Stimulated activated CD4-positive, alpha-beta T cell treated with anti-CD3 and anti-CD28 coated beads, TNF-alpha, amount 100 ng/mL, for 4 hours (primary cell): ENCODE measurements at regions not wholly inside any gene's neighbourhood (a gene's known extent, or its start where the extent isn't known, plus 50 kb on each side); places are given as distances from the start of the nearest gene placed in this dataset.

Experiments
- DNase-seq, 3 experiments: peaks; one replicate each; pipeline ENCODE4 v3.0.0-alpha.2; 2020; ENCODE audit warnings: low read depth in 3 of 3

- no peak for DNase-seq
These were observed 119.1 kb downstream of the IRF8 start for GRCh38 chr16:86018071-86018470.

GRCh38 chr16:86018487-86018886 is 119.5 kb downstream of the IRF8 start:
- no peak for DNase-seq

DNA sequence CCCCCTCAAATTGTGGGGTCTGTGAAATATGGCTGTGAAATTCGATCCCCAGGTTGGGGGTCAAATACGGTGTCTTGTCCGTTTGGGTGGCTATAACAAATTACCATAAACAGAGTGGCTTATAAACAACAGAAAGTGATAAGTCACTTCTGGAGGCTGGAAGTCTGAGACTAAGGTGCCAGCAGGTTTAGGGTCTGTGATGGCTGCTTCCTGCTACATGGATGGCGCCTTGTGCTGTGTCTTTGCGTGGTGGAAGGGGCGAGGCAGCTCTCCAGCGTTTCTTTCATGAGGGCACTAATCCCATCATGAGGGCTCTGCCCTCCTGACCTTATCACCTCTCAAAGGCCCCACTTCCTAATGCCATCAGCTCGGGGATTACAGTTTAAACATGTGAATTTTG is 120.0 kb downstream of the IRF8 start:
- no peak for DNase-seq

DNA sequence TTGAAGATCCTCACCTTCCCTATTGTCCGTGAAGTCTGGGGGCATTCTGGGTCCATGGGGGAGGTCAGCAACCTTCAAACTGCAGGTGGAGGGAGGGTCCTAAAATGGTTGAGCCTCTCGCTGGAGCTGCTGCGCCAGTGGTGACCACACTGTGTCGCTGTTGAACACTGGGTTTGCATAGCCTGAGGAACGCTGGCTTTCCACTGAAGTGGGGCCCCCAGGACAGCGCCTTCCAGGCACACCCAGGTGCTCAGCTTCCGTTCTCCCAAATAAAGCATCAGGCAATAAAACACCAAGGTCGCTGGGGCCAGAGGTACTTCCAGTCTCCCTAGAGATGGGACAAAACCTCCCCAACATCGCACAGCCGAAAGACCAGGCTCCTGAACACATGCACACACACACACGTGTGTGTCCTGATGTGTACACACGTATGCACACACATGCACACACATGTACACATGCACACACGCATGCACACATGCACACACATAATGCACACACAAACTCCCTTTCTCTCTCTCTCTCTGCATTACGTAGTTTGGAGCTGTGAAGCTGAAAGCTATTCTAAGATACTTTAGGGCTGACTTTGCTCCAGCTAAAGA is 120.6 kb downstream of the IRF8 start:
- DNase-seq, result no peak

DNA sequence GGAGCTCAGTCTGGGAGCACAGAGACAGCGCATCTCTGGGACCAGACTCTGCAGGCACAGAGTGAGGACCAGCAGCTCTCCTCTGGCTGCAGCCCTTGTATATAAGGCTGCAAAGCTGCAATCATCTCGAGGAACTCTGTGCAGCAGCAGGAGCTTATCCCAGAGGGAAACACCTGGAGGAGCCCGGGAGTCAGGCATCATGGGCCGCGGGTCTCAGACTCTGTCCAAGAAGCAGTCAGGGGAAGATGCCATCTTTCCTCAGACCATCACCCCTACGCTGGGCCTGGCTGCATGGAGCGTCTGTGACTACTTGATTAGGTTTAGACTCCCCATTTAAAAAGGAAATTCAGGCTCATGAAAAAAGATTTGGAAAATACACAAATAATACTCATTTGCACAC is 122.0 kb downstream of the IRF8 start:
- no peak for DNase-seq

DNA sequence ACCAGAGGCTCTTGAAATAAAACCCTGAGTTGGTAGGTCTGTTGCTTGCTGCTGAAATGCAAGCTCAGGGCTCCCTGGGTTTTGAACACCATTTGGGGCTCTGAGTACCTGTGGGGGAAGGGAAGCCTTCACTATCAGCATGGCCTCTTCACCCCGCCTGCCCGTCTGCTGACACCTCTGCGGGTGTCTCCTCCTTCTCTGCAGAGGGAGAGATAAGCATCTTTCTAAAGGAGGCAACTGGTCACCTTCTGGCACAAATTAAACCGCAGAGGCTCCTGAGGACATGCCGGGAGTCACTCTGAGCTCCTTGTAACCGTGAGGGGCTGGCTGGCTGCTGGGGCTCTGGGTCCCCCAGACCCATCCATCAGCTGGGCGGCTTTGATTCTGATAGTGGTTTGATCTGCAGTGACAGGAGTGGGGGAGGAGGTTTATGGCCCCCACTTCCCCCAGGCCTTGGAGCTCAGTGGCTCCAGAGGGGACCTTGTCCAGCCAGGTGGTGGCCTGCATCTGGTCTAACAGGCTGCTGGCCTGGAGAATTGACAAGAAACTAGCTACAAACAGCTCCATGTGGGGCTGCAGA is 123.5 kb downstream of the IRF8 start:
- DNase-seq, result no peak

DNA sequence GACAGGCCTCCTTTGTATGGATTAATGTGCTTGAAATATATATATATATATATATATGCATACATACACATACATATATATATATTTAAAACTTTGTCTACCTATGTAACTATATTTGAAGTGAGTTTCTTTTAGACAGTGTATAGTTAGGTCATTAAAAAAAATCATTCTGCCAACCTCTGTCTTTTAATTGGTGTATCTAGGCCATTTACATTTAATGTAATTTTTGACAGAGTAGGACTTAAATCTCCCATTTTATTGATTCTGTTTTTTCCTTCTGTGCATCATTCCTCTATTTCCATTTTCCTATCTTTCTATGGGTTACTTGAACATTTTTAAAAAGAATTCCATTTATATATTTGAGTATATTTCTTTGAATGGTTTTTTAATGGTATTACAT is 125.2 kb downstream of the IRF8 start:
- DNase-seq, result no peak

DNA sequence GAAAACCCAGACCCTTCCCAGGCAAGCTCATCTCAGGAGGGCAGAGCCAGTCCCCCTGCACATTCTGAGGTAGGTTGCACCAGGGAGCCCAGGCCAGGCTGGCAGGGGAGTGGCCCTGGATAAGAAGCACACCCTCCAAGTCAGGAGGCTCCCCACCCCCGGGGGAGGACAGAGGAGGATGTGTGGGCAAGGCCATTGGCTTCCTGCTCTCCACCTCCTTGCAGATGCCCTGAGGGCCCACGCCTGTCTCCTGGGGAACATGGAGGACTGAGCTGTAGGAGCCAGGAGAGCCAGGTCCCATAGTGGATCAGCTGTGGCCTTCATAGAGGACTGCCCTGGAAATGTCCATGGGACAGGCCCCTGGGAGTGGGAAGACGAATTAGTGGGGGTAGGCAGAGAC is 126.7 kb downstream of the IRF8 start:
- DNase-seq, result no peak

GRCh38 chr16:86026171-86026910 is 127.4 kb downstream of the IRF8 start:
- no peak for DNase-seq

- DNase-seq, result no peak
These were observed 128.0 kb downstream of the IRF8 start for GRCh38 chr16:86026916-86027315.

GRCh38 chr16:86027373-86028126 is 128.6 kb downstream of the IRF8 start:
- DNase-seq, result no peak

- no peak for DNase-seq
These were observed 130.3 kb downstream of the IRF8 start for GRCh38 chr16:86029131-86029741.

- DNase-seq, result no peak
These were observed 131.2 kb downstream of the IRF8 start for GRCh38 chr16:86030116-86030515.

- DNase-seq, result no peak
These were observed 132.2 kb downstream of the IRF8 start for GRCh38 chr16:86031141-86031678.

GRCh38 chr16:86033016-86033474 is 134.1 kb downstream of the IRF8 start:
- no peak for DNase-seq

GRCh38 chr16:86033971-86034370 is 135.0 kb downstream of the IRF8 start:
- no peak for DNase-seq

DNA sequence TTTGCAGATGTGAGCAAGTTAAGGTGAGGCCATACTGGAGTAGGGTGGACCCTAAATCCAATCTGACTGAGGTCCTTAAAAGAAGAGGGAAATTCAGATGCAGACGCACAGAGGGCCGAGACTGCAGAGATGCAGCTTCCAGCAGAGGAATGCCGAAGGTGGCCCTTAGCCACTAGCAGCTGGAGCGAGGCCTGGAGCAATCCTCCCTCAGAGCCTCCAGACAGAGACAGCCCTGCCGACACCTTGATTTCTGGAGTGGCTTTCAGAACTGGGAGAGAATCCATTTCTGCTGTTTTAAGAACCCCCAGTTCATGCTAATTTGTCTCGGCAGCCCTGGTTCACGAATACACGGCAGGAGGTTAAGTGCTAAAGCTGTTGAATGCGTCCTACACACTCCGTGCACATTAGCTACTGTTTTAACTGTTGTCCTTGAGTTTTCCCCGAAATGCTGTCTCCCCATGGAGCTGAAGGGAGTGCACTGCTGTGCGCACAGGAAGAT is 135.5 kb downstream of the IRF8 start:
- no peak for DNase-seq

DNA sequence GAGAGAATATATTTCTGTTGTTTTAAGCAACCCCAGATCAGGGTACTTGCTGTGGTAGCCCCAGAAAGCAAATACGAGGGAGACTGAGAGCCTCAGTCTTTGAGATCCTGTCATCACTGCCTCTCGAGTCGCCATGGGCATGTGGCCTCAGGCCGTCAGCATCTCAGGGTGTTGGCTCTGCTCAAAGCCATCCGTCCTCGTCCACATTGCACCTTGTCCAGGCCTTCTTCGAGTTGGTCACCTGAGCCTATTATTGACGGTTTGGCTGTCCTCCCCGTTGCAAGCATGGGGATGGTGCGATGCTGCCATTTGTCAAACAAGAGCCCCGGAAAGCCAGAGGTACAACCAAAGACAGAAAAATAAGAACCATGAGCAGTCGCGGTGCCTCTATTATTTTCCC is 136.9 kb downstream of the IRF8 start:
- DNase-seq, result no peak

DNA sequence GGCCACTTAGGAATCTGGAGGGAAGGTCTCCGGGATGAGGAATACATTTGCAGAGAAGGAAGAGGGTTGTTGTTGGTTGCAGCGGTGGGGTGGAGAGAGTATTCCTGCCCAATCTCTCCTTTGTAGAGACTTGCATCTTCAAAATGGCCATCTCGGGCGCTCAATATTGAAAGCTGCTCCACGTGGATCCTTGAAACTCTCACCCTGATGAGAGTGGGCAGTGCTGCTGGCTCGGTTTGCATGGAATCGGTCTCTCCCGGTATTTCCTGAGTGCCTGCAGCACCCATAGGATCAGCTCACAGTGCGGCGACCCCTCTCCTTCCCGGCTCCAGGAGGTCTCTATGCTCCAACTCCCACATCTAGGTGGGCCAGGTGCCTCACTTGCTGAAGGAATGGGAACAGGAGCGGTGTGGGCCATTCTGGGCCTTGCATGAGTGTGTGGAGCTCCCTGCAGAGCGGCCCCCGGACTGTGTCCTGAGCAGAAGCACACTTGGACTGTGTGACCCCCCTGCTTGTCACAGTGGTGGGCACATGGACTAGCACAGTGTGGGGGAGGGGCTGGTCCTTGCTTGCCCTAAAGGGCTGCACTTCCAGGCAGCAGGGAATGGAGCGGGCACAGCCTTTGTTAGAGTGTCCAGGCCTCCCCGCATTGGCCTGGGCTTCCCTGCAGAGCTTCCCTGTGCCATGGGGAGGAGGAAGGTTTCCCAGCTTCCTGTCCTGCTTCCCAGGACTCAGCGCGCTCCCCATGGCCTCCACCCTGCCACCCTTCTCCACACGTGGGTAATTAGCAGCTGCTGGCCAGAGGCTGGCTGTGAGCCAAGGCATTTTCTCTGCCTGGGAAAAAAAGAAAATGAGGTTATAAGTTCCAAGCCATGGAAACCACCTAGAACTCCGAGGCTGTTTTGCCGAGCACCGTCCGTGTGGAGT is 139.3 kb downstream of the IRF8 start:
- DNase-seq, result no peak

DNA sequence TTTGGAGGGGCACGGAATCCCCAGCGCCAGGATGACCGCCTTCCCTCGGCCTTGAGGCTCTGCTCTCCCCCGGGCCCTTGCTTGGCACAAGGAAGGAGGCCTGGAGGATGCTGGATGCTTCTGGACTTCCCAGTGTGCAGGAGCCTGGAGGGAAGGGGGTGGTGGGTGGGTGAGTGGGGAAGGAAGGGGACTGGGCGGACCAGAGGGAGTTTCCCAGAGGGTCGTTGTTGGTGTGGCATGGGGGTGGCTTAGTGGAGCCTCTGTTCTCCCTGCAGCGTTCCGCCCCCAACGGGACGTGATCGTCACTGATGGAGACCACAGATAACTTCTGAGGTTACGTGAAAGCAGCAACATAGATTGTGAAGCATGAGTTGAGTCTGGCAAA is 140.0 kb downstream of the IRF8 start:
- DNase-seq, result no peak

DNA sequence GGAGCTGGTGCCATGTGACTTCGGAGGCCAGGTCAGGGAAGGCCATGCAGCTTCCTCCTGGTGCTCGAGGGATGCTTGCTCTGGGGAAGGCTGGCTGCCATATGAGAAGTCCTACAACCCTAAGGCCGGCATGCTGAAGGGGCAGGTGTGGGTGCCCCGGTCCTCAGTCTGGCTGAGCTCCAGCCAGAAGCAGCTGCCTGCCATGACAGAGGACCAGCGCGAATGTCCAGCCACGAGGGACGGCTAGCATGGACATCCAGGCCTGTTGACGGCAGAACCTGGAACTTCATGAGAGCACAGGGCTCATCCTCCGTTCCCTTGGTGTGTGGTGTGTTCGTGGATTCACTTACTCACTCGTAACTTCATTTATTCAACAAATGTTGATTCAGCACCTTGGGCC is 140.6 kb downstream of the IRF8 start:
- DNase-seq, result no peak
